SU-DHL-6 (cell line): ENCODE measurements at regions not wholly inside any gene's neighbourhood (a gene's known extent, or its start where the extent isn't known, plus 50 kb on each side); places are given as distances from the start of the nearest gene placed in this dataset.

ENCODE experiments used
- H2AFZ ChIP-seq: fragments of 200-600 bp; sonication (generic); 2 replicates; pipeline ENCODE4 v1.6.1; 2014; ENCODE audit warnings: low read depth, mild to moderate bottlenecking, moderate library complexity, mixed read lengths, antibody characterized with exemption, low read length; ENCODE audit not compliant: severe bottlenecking
- H3F3A ChIP-seq: fragments of 200-600 bp; shearing (Covaris generic); 2 replicates; pipeline ENCODE4 v1.6.0; 2016; ENCODE audit warnings: antibody characterized with exemption, mild to moderate bottlenecking; ENCODE audit not compliant: insufficient read depth
- H3K27ac ChIP-seq: fragments of 200-600 bp; sonication (generic); 2 replicates; pipeline ENCODE4 v1.5.1; 2016; ENCODE audit warnings: low read depth, mild to moderate bottlenecking, low read length, moderate library complexity, mixed read lengths
- H3K27me3 ChIP-seq: fragments of 200-600 bp; sonication (generic), shearing (Covaris generic); 2 replicates; pipeline ENCODE4 v1.6.0; 2014; ENCODE audit warnings: mild to moderate bottlenecking, low read length
- H3K36me3 ChIP-seq: fragments of 200-600 bp; sonication (generic); 2 replicates; pipeline ENCODE4 v1.6.1; 2014; ENCODE audit warnings: mild to moderate bottlenecking, low read length, mixed read lengths
- H3K4me2 ChIP-seq: fragments of 300-600, 200-600 bp; shearing (Covaris generic), sonication (generic); 2 replicates; pipeline ENCODE4 v1.6.0; 2014; ENCODE audit warnings: low read length, low read depth, mild to moderate bottlenecking; ENCODE audit not compliant: poor library complexity, severe bottlenecking
- H3K4me3 ChIP-seq: fragments of 200-600 bp; sonication (generic); 2 replicates; pipeline ENCODE4 v1.5.1; 2014; ENCODE audit warnings: antibody characterized with exemption, low read length, mild to moderate bottlenecking, mixed read lengths; ENCODE audit not compliant: insufficient read depth, poor library complexity, severe bottlenecking
- H3K79me2 ChIP-seq: fragments of 200-600 bp; sonication (generic); 2 replicates; pipeline ENCODE4 v1.6.1; 2014; ENCODE audit warnings: mild to moderate bottlenecking, low read length, moderate library complexity; ENCODE audit not compliant: insufficient read depth
- H3K9ac ChIP-seq: fragments of 200-600 bp; sonication (generic); 2 replicates; pipeline ENCODE4 v1.7.0; 2014; ENCODE audit warnings: mild to moderate bottlenecking, low read length
- H3K9me2 ChIP-seq: fragments of 200-600 bp; sonication (generic); replicated peaks from 2 replicates; pipeline ENCODE4 v1.6.1; 2014; ENCODE audit warnings: low read length; ENCODE audit not compliant: insufficient read depth
- H3K9me3 ChIP-seq: fragments of 200-600 bp; sonication (generic); 2 replicates; pipeline ENCODE4 v1.6.1; 2014; ENCODE audit warnings: low read length, mixed read lengths; ENCODE audit not compliant: insufficient read depth
- H4K20me1 ChIP-seq: fragments of 200-600 bp; sonication (generic); 2 replicates; pipeline ENCODE4 v1.6.1; 2014; ENCODE audit warnings: low read depth, mild to moderate bottlenecking, antibody characterized with exemption, low read length, moderate library complexity, mixed read lengths
- EZH2phosphoT487 ChIP-seq: fragments of 200-600 bp; sonication (generic), shearing (Covaris generic); conservative IDR thresholded peaks from 2 replicates; pipeline ENCODE4 v1.6.1; 2018; ENCODE audit warnings: mild to moderate bottlenecking, antibody characterized with exemption, low read length, moderate library complexity, mixed read lengths
- TF ChIP-seq, protein P1 (sequence below): fragments of 200-600 bp; sonication (generic); IDR thresholded peaks from one replicate; pipeline ENCODE4 v1.5.1; 2017; ENCODE audit warnings: antibody characterized with exemption, mild to moderate bottlenecking, low read length, moderate library complexity; ENCODE audit not compliant: insufficient read depth, poor library complexity, severe bottlenecking

DNA sequence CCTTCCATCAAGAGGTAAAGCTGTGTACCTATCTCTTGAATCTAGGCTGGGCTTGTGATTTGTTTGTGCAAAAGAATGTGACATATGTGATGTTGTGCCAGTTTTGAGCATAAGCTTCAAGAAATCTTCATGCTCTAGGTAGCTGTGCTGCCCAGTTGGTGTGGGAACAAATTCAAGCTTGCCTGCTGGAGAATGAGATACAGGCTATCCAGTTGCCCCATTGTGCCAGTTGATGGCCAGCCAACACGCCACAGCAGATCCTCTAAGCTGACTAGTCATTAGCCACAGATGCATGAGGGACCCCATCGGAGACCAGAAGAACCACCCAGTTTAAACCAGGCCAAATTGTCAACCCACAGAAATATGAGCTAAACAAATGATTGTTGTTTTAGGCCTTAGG lies 180.5 kb upstream of the MPHOSPH6 start:
- Histone ChIP-seq H3K9me3 (no peaks in the 10 kb centered on the region), H3K4me3 (no peak overlapping the region), H3K9me2 (no peaks in the 10 kb centered on the region), H3K9ac (no peak overlapping the region), H3K79me2 (no peaks in the 10 kb centered on the region), H3K27me3 (no peaks in the 10 kb centered on the region), H2AFZ (no peak overlapping the region), H3F3A (no peaks in the 10 kb centered on the region), H3K27ac (no peak overlapping the region), H3K4me2 (no peak overlapping the region), H3K36me3 (no peaks in the 10 kb centered on the region), H4K20me1 (no peaks in the 10 kb centered on the region)
- TF ChIP-seq, protein P1, sequence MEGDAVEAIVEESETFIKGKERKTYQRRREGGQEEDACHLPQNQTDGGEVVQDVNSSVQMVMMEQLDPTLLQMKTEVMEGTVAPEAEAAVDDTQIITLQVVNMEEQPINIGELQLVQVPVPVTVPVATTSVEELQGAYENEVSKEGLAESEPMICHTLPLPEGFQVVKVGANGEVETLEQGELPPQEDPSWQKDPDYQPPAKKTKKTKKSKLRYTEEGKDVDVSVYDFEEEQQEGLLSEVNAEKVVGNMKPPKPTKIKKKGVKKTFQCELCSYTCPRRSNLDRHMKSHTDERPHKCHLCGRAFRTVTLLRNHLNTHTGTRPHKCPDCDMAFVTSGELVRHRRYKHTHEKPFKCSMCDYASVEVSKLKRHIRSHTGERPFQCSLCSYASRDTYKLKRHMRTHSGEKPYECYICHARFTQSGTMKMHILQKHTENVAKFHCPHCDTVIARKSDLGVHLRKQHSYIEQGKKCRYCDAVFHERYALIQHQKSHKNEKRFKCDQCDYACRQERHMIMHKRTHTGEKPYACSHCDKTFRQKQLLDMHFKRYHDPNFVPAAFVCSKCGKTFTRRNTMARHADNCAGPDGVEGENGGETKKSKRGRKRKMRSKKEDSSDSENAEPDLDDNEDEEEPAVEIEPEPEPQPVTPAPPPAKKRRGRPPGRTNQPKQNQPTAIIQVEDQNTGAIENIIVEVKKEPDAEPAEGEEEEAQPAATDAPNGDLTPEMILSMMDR = no peak

DNA sequence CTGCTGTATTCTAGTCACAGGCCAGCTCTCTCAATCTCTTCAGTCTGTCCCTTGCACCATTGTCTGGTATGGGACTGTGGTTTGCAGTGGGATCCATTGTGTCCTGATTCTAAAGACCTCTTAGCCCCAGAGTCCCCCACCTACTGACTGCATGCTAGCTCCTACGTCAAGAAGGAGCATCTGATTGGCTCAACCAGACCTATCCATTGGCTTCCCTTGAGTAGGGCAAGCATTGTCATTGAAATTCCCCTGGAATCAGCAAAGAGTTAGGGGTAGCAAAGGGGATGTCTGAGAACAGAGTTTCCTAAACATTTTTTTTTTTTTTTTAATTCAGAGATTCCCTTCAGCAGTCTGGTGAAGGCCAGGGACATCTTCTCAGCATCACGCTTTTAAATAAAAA lies 175.3 kb upstream of the MPHOSPH6 start:
- H3K9me3 ChIP-seq = no peaks in the 10 kb centered on the region
- no peaks in the 10 kb centered on the region for H4K20me1 ChIP-seq
- no peak overlapping the region for H2AFZ ChIP-seq
- TF ChIP-seq, protein P1 = no peak
- no peak for TF ChIP-seq EZH2phosphoT487
- H3F3A ChIP-seq = no peaks in the 10 kb centered on the region
- no peaks in the 10 kb centered on the region for H3K79me2 ChIP-seq
- H3K9ac ChIP-seq = no peak overlapping the region
- H3K9me2 ChIP-seq = no peaks in the 10 kb centered on the region
- no peak overlapping the region for H3K4me3 ChIP-seq
- no peak overlapping the region for H3K27ac ChIP-seq
- no peaks in the 10 kb centered on the region for H3K27me3 ChIP-seq
- H3K4me2 ChIP-seq = no peak overlapping the region
- H3K36me3 ChIP-seq = no peaks in the 10 kb centered on the region

DNA sequence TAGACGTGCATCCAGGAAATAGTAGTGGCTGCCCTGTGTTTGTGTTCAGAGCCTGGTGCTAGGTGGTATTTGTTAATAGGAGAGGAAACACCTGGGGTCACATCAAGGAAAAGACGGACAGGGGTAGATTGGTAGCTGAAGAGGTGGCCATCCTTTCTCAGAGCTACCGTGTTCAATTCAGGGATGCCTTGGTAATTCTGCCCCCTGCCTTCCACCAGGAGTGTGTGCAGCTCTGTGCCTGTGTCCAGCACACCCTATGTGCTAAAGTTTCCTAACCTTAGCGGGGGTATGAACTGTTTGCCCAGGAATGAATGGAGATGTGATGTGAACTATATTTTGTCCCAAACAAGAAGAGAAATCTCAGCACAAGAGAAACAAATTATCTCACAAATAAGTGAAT lies 174.1 kb upstream of the MPHOSPH6 start:
- Histone ChIP-seq H3K9ac (no peak overlapping the region), H3K4me3 (no peak overlapping the region), H3K27ac (no peak overlapping the region), H3K36me3 (no peaks in the 10 kb centered on the region), H3K9me3 (no peaks in the 10 kb centered on the region), H3K9me2 (no peaks in the 10 kb centered on the region), H4K20me1 (no peaks in the 10 kb centered on the region), H3F3A (no peaks in the 10 kb centered on the region), H3K79me2 (no peaks in the 10 kb centered on the region), H3K27me3 (no peaks in the 10 kb centered on the region), H2AFZ (no peak overlapping the region), H3K4me2 (no peak overlapping the region)
- TF ChIP-seq EZH2phosphoT487 = no peak
- TF ChIP-seq, protein P1 = no peak
